GM21360 (cell line): ENCODE measurements at regions not wholly inside any gene's neighbourhood (a gene's known extent, or its start where the extent isn't known, plus 50 kb on each side); places are given as distances from the start of the nearest gene placed in this dataset.

ENCODE experiments used
- ATAC-seq: cut with Tn5 transposase; IDR thresholded peaks from one replicate; pipeline ENCODE4 v1.9.1; 2021; ENCODE audit warnings: mild to moderate bottlenecking, moderate library complexity; ENCODE audit not compliant: unreplicated experiment

- no peak for ATAC-seq
Measured at GRCh38 chr4:38577462-38577861, 86.5 kb upstream of the KLF3 start.

DNA sequence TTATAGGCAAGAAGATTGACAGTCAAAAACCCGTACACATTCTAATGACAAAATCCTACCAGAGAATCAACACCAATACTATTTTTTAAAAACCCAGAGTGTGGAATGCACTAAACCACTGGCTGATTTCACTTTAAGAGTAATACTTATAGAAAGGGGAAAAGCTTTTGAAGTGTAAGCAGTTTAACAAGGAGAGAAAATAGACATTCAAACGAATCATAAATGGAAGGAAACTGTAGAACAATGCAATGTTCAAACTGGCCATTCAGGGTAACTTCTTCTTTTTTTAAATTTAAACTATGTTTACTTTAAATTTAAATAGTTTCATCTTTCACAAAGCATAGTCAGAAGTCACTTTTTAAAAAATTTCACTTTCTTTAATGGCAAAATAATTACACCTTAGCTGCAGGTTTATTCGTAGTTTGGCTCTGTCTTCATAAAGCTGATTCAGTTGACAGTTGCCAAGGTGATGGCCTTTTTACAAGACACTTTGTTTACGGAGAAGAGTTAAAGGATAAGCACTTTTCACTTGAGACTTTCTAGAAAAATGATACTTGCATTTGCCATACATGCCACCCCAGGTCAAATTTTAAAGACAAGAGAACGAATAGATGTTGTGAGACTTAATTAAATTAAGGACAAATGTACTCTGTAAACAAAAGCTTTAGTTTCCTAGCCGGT, 82.4 kb upstream of the KLF3 start:
- no peak for ATAC-seq

DNA sequence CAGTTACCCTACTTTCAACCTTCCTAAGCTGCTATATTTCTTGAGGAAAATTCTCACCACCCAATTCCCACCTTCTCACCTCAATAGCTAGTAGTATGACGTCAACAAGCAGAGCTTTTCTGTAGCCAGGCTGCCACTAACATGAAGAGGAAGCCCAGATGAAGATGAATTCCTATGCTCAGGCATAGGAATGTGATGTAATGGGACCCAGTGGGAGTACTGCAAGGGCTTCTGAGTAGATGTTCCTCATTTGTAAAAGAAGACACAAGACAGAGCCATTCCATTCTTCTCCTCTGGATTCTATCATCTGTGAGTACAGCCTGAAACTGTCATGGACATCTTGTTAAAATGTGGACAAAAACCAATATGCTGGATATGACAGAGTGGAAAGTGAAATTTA, 81.6 kb upstream of the KLF3 start:
- no peak for ATAC-seq

- no peak for ATAC-seq
Measured at GRCh38 chr4:38582889-38583470, 81.0 kb upstream of the KLF3 start.

- no peak for ATAC-seq
Measured at GRCh38 chr4:38585871-38586270, 78.1 kb upstream of the KLF3 start.

DNA sequence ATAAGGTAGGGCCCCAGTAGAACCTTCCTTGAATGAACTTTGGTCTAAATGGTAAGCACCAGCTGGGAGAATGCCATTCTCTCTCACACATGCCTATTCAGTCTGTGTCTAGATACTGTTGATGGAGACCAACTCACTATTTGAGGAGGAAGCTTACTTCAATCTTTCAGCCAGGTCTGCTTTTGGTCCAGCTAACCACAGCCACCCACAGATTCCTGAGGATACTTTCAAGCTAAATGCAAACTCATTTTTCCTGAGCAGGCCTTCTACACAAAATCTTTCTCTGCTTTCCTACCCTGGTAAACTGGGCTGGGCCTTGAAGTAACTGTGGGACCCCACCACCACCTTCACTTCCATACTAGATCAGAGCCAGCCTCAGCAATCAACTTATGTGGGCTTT, 76.9 kb upstream of the KLF3 start:
- no peak for ATAC-seq

- no peak for ATAC-seq
Measured at GRCh38 chr4:38590046-38590445, 74.0 kb upstream of the KLF3 start.

GRCh38 chr4:38591617-38592337, 72.2 kb upstream of the KLF3 start:
- ATAC-seq = no peak

DNA sequence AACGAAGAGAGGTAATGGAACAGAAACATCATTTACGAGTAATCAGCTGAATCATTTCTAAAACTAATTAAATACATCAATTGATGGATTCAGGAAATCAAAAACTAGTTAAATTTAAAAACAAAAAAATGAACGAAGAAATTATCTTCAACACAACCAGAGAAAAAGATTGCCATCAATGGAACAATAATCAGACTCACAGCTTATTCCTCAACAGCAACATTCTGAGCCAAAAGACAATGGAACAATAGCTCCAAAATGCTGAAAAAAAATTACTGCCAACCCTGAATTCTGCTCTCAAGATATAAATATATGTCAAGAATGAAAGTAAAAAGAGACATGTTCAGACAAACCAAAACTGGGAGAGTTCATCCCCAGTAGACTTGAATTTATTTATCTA, 65.5 kb upstream of the KLF3 start:
- no peak for ATAC-seq

DNA sequence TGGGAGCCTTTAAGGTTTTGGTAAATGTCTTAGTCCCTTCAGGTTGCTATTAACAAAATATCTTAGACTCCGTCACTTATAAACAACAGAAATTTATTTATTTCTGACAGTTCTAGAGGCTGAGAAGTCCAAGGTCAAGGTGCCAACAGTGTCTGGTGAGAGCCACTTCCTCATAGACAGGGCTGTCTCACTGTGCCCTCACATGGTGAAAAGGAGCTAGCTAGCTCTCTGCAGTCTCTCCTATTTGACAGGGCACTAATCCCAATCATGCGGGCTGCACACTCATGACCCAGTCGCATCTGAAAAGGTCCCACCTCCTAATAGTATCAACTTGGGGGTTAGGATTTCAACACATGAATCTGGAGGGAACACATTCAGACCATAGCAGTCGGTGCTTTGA, 63.4 kb upstream of the KLF3 start:
- ATAC-seq = no peak

GRCh38 chr4:38601244-38601915, 62.6 kb upstream of the KLF3 start:
- no peak for ATAC-seq

GRCh38 chr4:38601916-38602291, 62.1 kb upstream of the KLF3 start:
- no peak for ATAC-seq

DNA sequence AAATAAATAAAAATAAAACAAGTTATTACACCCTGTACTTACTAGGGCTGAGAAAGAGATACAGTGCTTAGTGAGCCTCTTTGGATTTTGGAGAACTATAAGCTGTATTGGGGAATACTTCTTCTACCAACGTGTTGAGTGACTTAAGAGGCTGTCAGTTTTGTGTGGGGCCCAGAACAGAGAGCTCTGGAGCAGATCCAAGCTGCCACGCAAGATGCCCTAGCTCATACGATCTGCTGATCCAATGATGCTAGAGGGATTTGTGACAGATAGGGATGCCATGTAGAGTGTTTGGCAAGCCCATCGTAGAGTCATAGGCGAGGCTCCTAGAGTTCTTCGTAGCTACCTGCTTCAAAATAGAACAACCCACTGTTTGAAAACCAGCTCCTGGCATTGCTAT, 60.3 kb upstream of the KLF3 start:
- no peak for ATAC-seq

DNA sequence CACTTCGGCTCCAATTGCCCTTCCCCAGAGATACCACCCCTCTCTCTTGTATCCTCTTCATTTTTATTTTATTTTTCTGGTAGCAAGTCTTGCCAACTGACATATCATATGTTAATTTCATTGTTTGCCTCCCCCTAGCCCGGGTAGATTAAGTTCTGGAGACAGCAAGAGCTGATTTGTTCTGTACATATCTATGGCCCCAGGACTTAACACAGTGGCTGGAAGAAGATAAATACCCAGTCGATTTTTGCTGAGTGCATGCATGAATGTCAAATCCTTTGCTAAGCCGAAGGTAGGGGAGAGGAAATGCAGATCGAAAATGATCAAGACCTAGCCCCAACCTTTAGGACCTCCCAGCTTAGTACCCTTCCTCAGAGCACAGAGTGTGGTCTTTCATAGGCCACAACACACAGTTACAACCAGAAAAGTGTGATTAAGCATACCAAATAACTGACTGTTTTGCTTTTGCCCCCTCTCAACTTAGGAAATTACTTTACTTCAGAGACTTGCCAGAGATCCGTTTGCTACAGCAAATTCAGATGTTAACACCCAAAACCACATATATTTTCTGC, 58.7 kb upstream of the KLF3 start:
- no peak for ATAC-seq

GRCh38 chr4:38605753-38606586, 58.0 kb upstream of the KLF3 start:
- ATAC-seq = no peak

DNA sequence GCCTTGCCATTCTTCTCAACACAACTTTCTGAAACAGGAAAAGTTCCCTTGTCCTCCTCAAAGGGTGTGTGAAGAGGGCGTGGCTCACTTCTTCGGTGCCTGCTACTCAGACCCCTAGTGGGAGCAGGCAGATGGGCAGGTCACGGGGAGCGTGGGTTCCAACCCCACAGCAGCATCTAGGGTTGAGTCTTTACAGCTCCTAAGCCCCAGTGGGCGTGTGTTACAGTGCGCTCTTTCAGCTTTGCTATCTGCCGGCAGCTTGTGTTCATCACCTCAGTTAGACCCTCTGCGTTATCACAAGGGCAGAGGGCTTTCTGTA, 57.5 kb upstream of the KLF3 start:
- no peak for ATAC-seq

DNA sequence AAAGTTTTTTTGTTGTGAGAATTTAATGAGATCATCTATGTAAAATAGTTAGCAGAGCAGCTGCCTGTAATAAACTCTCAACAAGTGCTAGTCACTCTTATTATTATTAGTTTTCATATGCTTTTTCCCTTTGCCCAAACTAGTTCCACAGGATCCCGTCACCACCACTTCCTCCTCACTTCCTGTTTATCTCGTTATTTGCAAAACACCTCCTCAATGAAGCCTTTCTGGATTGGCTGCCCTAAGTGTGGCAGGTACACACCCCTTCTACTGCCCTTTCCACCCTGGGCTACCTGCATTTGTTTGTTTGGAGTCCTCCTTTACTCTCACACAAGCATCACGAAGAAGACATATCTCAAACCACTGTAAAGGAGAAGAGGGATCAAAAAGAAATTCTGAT, 54.4 kb upstream of the KLF3 start:
- ATAC-seq = no peak

GRCh38 chr4:38610521-38610920, 53.5 kb upstream of the KLF3 start:
- ATAC-seq = no peak

- no peak for ATAC-seq
Measured at GRCh38 chr4:38610966-38611431, 53.0 kb upstream of the KLF3 start.

DNA sequence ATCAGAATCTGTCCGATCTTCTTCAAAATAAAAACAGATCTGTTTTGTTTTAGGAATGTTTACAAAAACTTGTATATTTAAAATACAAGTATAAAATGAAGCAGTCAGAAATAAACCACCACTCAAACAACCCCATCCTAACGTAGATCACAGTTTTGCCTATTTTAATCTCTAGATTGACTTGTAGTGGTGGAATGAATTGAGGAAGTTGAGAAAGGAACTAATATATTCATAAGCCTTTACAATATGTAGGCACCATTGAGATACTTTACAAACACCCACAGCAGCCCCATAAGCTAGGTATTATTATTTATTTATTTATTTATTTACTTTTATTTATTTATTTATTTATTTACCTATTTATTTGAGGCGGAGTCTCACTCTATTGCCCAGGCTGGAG, 52.3 kb upstream of the KLF3 start:
- ATAC-seq = no peak
